Skeletal muscle cell (primary cell): ENCODE measurements at regions not wholly inside any gene's neighbourhood (a gene's known extent, or its start where the extent isn't known, plus 50 kb on each side); places are given as distances from the start of the nearest gene placed in this dataset.
A peak's percentile ranks its signal among the peaks of the same experiment; 100 is the strongest.

ENCODE experiments used
- DNase-seq: peaks from one replicate; pipeline ENCODE4 v3.0.0-alpha.2; 2010; ENCODE audit warnings: low read depth
- H3K4me3 ChIP-seq: 2 replicates; pipeline ENCODE4 v1.5.1; 2011; ENCODE audit warnings: low read depth, mild to moderate bottlenecking, control low read depth, low read length, moderate library complexity

- no peak for DNase-seq
- H3K4me3 ChIP-seq = no peak overlapping the region
These were observed 249.2 kb downstream of the OPA1 start for GRCh38 chr3:193842029-193842798.

DNA sequence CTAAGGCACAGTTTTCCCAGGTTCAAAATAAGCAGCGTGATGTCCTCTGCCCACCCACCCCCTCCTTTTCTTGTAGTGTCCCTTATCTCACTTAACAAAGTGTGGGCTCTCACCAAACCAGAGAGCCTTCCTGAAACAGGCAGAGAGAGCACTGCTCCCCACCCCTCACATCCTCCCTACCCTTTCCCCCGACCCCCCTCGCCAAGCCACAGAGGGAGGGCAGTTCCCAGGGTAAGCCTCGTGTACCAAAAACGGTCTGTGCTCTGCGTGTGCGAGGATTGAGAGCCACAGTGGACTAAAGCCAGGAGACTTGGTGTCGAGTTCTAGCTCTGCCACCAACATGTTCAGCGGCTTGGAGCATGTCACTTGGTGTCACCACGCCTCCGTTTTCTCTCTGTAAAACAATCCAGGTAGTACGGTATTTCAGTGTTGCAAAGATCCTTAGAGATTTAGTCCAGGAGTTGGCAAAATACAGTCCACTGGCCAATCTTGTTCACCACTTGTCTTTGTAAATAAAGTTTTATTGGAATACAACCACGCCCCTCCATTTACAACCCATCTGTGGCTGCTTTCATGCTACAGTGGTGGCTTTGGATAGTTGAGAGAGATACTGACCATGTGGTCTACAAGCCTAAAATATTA lies 249.9 kb downstream of the OPA1 start:
- DNase-seq = no peak
- H3K4me3 ChIP-seq = no peak overlapping the region

DNA sequence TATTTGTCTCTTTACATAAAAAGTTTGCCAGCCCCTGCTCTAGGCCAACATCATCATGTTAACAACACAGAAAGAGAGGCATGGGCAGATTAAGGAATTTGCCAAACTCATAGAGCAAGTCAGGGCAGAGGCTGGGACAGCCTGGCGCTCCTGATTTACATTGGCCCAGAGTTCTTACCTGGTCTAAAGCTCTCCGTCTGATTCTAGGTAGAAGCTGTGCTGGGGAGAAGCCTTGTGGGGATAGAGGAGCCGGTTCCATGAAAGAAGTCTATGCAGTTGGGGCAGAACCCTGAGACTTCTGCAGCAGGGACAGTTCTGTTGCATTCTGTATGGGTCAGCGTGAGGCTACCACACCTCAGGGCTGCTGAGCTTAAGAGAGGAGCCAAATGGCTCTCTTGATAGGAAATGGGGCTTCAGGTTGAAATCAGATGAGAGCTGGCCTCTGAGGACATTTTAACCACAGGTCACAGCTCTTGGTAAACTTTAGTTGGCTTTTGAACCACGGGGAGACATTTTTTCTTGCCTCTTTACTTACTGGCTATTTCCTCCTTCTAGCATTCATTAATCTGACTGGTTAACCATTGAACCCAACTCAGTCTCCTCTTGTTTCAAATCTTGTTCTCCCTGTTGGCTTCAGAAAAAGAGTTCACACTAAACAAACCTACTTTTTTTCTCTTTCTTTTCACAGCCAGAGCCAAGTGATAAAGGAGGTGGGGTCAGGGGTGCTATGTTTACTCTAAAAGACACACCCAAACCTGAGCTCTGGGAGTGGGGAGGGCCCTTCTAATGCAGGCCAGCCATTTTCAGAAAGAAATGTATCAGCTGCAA lies 250.7 kb downstream of the OPA1 start:
- no peak for DNase-seq
- no peak overlapping the region for H3K4me3 ChIP-seq

- DNase-seq = no peak
- no peak overlapping the region for H3K4me3 ChIP-seq
These were observed 251.5 kb downstream of the OPA1 start for GRCh38 chr3:193844472-193844871.

DNA sequence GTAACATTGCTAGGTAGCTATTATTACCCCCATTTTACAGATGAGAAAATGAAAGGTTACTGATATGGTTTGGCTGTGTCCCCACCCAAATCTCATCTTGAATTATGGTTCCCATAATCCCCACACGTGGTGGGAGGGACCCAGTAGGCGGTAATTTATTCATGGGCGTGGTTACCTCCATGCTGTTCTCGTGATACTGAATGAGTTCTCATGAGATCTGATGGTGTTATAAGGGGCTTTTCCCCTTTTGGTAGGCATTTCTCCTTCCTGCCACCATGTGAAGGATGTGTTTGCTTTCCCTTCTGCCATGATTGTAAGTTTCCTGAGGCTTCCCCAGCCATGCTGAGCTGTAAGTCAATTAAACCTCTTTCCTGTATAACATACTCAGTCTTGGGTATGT lies 252.1 kb downstream of the OPA1 start:
- DNase-seq = no peak
- H3K4me3 ChIP-seq = no peak overlapping the region

- no peak overlapping the region for H3K4me3 ChIP-seq
- no peak for DNase-seq
These were observed 253.6 kb downstream of the OPA1 start for GRCh38 chr3:193846569-193846968.

- H3K4me3 ChIP-seq = no peak overlapping the region
- no peak for DNase-seq
These were observed 254.4 kb downstream of the OPA1 start for GRCh38 chr3:193847402-193847801.

- no peak overlapping the region for H3K4me3 ChIP-seq
- DNase-seq = no peak
These were observed 255.5 kb downstream of the OPA1 start for GRCh38 chr3:193848547-193848946.

GRCh38 chr3:193850084-193850619 lies 257.1 kb downstream of the OPA1 start:
- no peak for DNase-seq
- no peak overlapping the region for H3K4me3 ChIP-seq

GRCh38 chr3:193851428-193851847 lies 258.4 kb downstream of the OPA1 start:
- no peak overlapping the region for H3K4me3 ChIP-seq
- no peak for DNase-seq

- no peak overlapping the region for H3K4me3 ChIP-seq
- DNase-seq = no peak
These were observed 259.1 kb downstream of the OPA1 start for GRCh38 chr3:193851941-193852674.

DNA sequence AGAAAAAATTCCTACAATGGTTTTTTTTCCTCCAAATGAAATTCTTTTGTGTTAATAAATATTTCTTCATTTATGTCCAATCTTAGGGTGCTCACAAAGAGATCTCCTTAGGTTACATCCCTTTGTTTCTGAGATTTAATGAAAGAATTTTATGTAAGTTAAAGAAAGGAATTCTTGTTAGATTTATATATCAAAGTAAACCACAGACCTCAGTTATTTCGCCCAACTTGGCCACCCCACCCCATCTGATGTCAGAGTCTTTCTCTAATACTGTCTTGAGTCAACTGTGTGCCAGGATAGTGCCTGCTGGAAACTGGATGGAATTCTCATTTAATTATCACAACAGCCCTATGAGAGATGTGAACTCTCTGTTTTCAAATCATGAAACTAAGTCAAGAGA lies 259.9 kb downstream of the OPA1 start:
- no peak for DNase-seq
- no peak overlapping the region for H3K4me3 ChIP-seq

DNA sequence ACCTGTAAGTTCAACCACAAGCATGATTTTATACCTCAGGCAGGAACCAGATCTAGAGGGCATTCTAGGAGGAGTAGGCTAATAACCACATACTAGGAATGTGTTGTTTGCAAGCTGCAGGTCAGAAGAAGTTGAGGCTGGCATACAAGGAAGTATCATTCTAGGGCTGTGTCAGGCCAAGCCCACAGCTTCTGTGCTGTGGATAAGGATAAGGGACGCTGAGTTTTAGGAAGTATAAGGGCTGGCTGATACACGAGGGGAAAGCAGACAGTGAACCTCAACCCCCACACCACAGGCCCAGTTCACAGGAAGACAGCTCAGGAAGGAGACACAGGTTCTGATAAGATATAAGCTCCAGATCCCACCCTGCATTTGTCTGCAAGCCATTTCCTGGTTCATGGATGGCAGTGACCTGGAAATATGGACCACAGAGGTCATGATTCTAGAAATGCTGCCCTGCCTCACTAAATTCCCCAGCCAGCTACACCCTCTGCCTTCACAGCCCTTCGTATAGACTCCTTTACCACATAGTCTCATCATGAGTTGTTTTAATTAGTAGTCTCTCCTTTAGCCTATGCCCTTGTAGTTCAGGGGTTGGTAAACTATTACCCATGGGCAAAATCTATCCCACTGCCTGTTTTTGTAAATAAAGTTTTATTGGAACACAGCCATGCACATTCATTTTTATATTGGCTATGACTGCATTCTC lies 260.7 kb downstream of the OPA1 start:
- DNase-seq = no peak
- no peak overlapping the region for H3K4me3 ChIP-seq

GRCh38 chr3:193857996-193858395 lies 265.0 kb downstream of the OPA1 start:
- peak; percentile 71 for DNase-seq
- no peak overlapping the region for H3K4me3 ChIP-seq

GRCh38 chr3:193859195-193859594 lies 266.2 kb downstream of the OPA1 start:
- no peak overlapping the region for H3K4me3 ChIP-seq
- no peak for DNase-seq

- no peak for DNase-seq
- H3K4me3 ChIP-seq = no peak overlapping the region
These were observed 268.0 kb downstream of the OPA1 start for GRCh38 chr3:193861012-193861411.

DNA sequence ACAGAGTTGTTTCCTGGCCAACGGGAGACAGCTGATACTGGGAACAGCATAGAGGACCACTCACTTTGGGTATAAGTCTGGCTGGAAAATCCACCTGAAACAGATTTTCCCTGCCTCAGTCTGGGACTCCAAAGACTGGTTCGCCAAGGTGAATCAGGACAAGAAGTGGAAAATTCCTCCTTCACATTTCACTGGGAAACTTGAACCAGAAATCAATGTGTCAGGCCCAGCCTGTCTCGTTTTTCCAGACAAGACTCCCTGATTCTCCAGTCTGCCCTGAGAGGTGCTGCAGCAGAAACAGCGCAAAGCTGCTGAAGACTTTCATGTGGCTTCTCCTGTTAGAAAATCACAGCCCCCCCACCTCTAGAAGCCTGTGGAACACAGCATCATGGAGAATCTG lies 269.8 kb downstream of the OPA1 start:
- H3K4me3 ChIP-seq = no peak overlapping the region

DNA sequence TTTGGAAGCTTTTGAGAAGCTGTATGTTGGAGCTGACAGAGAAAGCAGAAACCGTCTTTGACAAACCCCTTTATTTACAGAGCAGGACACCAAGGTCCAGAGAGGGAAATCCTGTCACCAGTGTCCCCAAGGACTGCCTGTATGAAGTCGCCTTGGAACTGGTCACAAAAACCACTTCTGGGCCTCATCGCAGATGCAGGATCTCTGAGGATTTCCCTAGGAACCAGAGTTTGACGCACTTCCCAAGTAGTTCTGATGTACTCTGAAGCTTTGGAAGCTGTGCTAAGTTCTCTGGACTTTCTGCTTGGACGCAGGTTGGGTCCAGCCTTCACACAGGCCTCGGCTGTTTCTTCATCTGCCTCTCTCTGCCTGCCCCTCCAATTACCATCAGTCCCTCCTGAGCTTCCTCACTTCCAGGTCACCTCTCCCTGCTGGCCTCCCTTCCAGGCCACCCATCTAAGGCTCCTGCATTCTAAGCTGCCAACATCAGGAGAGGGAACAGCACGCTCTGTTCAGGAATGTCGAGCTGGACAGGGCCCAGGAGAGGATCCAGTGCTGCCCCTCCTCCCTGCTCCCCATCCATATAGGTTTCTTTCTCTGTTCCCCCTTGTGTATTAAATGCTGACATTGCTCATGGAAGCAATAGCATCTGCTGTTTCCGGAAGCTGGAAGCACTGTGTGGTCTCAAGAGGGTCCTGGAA lies 270.8 kb downstream of the OPA1 start:
- H3K4me3 ChIP-seq = no peak overlapping the region
- DNase-seq = no peak

More for the DNA sequence above, 269.8 kb downstream of the OPA1 start:
- no peak for DNase-seq
